ENCODE measurements at regions not wholly inside any gene's neighbourhood (a gene's known extent, or its start where the extent isn't known, plus 50 kb on each side); places are given as distances from the start of the nearest gene placed in this dataset.

- no peak overlapping the region for H3K4me3 ChIP-seq (ENCODE audit: low read depth, low read length)
- H3K27me3 ChIP-seq (ENCODE audit: control insufficient read depth, insufficient read depth, low read length) = no peaks in the 10 kb centered on the region
- no peak overlapping the region for H3K27ac ChIP-seq (ENCODE audit: low read depth, low read length)
- H3K4me1 ChIP-seq (ENCODE audit: control insufficient read depth, insufficient read depth, low read length) = no peaks in the 10 kb centered on the region
- H3K9ac ChIP-seq (ENCODE audit: low read depth, low read length) = no peak overlapping the region
- H3K36me3 ChIP-seq (ENCODE audit: control insufficient read depth, insufficient read depth, low read length) = no peaks in the 10 kb centered on the region
- no peaks in the 10 kb centered on the region for H3K9me3 ChIP-seq (ENCODE audit: control insufficient read depth, insufficient read depth, low read length)
Measured at GRCh38 chr7:17206349-17206905, 92.0 kb upstream of the AHR start.

- no peaks in the 10 kb centered on the region for H3K36me3 ChIP-seq (ENCODE audit: control insufficient read depth, insufficient read depth, low read length)
- no peaks in the 10 kb centered on the region for H3K9me3 ChIP-seq (ENCODE audit: control insufficient read depth, insufficient read depth, low read length)
- no peak overlapping the region for H3K4me3 ChIP-seq (ENCODE audit: low read depth, low read length)
- no peaks in the 10 kb centered on the region for H3K4me1 ChIP-seq (ENCODE audit: control insufficient read depth, insufficient read depth, low read length)
- no peak overlapping the region for H3K27ac ChIP-seq (ENCODE audit: low read depth, low read length)
- no peaks in the 10 kb centered on the region for H3K27me3 ChIP-seq (ENCODE audit: control insufficient read depth, insufficient read depth, low read length)
- H3K9ac ChIP-seq (ENCODE audit: low read depth, low read length) = no peak overlapping the region
Measured at GRCh38 chr7:17207220-17207619, 91.2 kb upstream of the AHR start.

- no peaks in the 10 kb centered on the region for H3K9me3 ChIP-seq (ENCODE audit: control insufficient read depth, insufficient read depth, low read length)
- H3K4me3 ChIP-seq (ENCODE audit: low read depth, low read length) = no peak overlapping the region
- H3K27me3 ChIP-seq (ENCODE audit: control insufficient read depth, insufficient read depth, low read length) = no peaks in the 10 kb centered on the region
- no peaks in the 10 kb centered on the region for H3K4me1 ChIP-seq (ENCODE audit: control insufficient read depth, insufficient read depth, low read length)
- no peak overlapping the region for H3K9ac ChIP-seq (ENCODE audit: low read depth, low read length)
- H3K27ac ChIP-seq (ENCODE audit: low read depth, low read length) = no peak overlapping the region
- H3K36me3 ChIP-seq (ENCODE audit: control insufficient read depth, insufficient read depth, low read length) = no peaks in the 10 kb centered on the region
Measured at GRCh38 chr7:17209101-17209500, 89.4 kb upstream of the AHR start.

DNA sequence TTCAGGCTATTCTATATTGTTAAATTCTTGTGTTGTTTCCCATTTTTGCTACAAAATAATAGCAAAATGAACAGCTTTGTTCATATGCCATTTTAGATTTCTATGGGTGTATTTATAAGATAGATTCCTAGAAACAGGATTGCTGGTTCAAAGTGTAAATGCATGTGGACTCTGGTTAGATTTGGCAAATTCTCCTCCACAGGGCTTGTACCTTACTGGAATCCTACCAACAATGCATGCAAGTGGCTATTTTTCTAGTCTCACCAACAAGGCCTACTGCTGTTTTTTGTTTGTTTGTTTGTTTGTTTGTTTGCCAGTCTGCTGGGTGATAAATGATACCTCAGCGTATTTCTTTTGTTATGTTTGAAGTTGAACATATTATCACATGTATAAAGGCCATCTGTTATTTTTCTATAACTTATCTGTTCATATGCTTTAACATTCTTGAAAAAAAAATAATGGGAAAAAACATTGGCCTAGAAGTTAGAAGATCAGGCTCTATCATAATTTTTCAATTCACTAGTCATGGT, 87.1 kb upstream of the AHR start:
- Histone ChIP-seq H3K27me3 (ENCODE audit: control insufficient read depth, insufficient read depth, low read length) (no peaks in the 10 kb centered on the region), H3K9ac (ENCODE audit: low read depth, low read length) (no peak overlapping the region), H3K4me3 (ENCODE audit: low read depth, low read length) (no peak overlapping the region), H3K36me3 (ENCODE audit: control insufficient read depth, insufficient read depth, low read length) (no peaks in the 10 kb centered on the region), H3K4me1 (ENCODE audit: control insufficient read depth, insufficient read depth, low read length) (no peaks in the 10 kb centered on the region), H3K9me3 (ENCODE audit: control insufficient read depth, insufficient read depth, low read length) (peaks cover 7% of the 10 kb centered on the region), H3K27ac (ENCODE audit: low read depth, low read length) (no peak overlapping the region)

- Histone ChIP-seq H3K27ac (ENCODE audit: low read depth, low read length) (no peak overlapping the region), H3K27me3 (ENCODE audit: control insufficient read depth, insufficient read depth, low read length) (no peaks in the 10 kb centered on the region), H3K9ac (ENCODE audit: low read depth, low read length) (no peak overlapping the region), H3K36me3 (ENCODE audit: control insufficient read depth, insufficient read depth, low read length) (no peaks in the 10 kb centered on the region), H3K9me3 (ENCODE audit: control insufficient read depth, insufficient read depth, low read length) (peaks cover 7% of the 10 kb centered on the region), H3K4me3 (ENCODE audit: low read depth, low read length) (no peak overlapping the region), H3K4me1 (ENCODE audit: control insufficient read depth, insufficient read depth, low read length) (no peaks in the 10 kb centered on the region)
Measured at GRCh38 chr7:17212188-17212587, 86.3 kb upstream of the AHR start.

GRCh38 chr7:17227766-17228490, 70.5 kb upstream of the AHR start:
- H3K9ac ChIP-seq (ENCODE audit: low read depth, low read length) = no peak overlapping the region
- no peak overlapping the region for H3K4me3 ChIP-seq (ENCODE audit: low read depth, low read length)

GRCh38 chr7:17229228-17229627, 69.2 kb upstream of the AHR start:
- Histone ChIP-seq H3K36me3 (ENCODE audit: control insufficient read depth, insufficient read depth, low read length) (no peaks in the 10 kb centered on the region), H3K4me3 (ENCODE audit: low read depth, low read length) (no peak overlapping the region), H3K27ac (ENCODE audit: low read depth, low read length) (no peak overlapping the region), H3K4me1 (ENCODE audit: control insufficient read depth, insufficient read depth, low read length) (no peaks in the 10 kb centered on the region), H3K9ac (ENCODE audit: low read depth, low read length) (no peak overlapping the region), H3K9me3 (ENCODE audit: control insufficient read depth, insufficient read depth, low read length) (no peaks in the 10 kb centered on the region), H3K27me3 (ENCODE audit: control insufficient read depth, insufficient read depth, low read length) (no peaks in the 10 kb centered on the region)

More at GRCh38 chr7:17227766-17228490, 70.5 kb upstream of the AHR start:
- Histone ChIP-seq H3K27ac (ENCODE audit: low read depth, low read length) (no peak overlapping the region), H3K4me1 (ENCODE audit: control insufficient read depth, insufficient read depth, low read length) (no peaks in the 10 kb centered on the region), H3K9me3 (ENCODE audit: control insufficient read depth, insufficient read depth, low read length) (no peaks in the 10 kb centered on the region), H3K36me3 (ENCODE audit: control insufficient read depth, insufficient read depth, low read length) (no peaks in the 10 kb centered on the region), H3K27me3 (ENCODE audit: control insufficient read depth, insufficient read depth, low read length) (no peaks in the 10 kb centered on the region)

- Histone ChIP-seq H3K27ac (ENCODE audit: low read depth, low read length) (no peak overlapping the region), H3K27me3 (ENCODE audit: control insufficient read depth, insufficient read depth, low read length) (no peaks in the 10 kb centered on the region)
Measured at GRCh38 chr7:17230099-17230807, 68.2 kb upstream of the AHR start.

GRCh38 chr7:17233603-17234002, 64.8 kb upstream of the AHR start:
- H3K36me3 ChIP-seq (ENCODE audit: control insufficient read depth, insufficient read depth, low read length) = no peaks in the 10 kb centered on the region
- no peak overlapping the region for H3K27ac ChIP-seq (ENCODE audit: low read depth, low read length)
- no peaks in the 10 kb centered on the region for H3K4me1 ChIP-seq (ENCODE audit: control insufficient read depth, insufficient read depth, low read length)
- H3K9me3 ChIP-seq (ENCODE audit: control insufficient read depth, insufficient read depth, low read length) = no peaks in the 10 kb centered on the region
- H3K27me3 ChIP-seq (ENCODE audit: control insufficient read depth, insufficient read depth, low read length) = no peaks in the 10 kb centered on the region
- H3K9ac ChIP-seq (ENCODE audit: low read depth, low read length) = no peak overlapping the region
- H3K4me3 ChIP-seq (ENCODE audit: low read depth, low read length) = no peak overlapping the region

More at GRCh38 chr7:17230099-17230807, 68.2 kb upstream of the AHR start:
- Histone ChIP-seq H3K4me3 (ENCODE audit: low read depth, low read length) (no peak overlapping the region), H3K9ac (ENCODE audit: low read depth, low read length) (no peak overlapping the region), H3K9me3 (ENCODE audit: control insufficient read depth, insufficient read depth, low read length) (no peaks in the 10 kb centered on the region), H3K36me3 (ENCODE audit: control insufficient read depth, insufficient read depth, low read length) (no peaks in the 10 kb centered on the region), H3K4me1 (ENCODE audit: control insufficient read depth, insufficient read depth, low read length) (no peaks in the 10 kb centered on the region)

DNA sequence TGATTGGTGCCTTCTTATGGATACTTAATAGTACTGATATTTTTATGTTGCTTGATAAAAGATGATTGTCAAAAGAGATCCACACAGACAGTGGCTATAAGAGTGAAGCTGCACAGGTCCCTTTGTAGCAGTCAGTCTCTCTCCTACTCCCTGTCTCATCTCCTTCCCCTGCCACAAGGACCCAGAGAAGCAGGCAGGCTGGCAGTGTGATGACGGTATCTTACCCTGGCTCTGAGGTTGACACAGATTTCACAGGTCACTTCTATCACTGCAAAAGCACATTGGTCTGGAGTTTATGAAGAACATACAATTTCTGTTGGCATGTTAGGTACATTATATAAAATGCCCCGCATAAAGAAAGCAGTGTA, 64.4 kb upstream of the AHR start:
- Histone ChIP-seq H3K36me3 (ENCODE audit: control insufficient read depth, insufficient read depth, low read length) (no peaks in the 10 kb centered on the region), H3K27ac (ENCODE audit: low read depth, low read length) (no peak overlapping the region), H3K9me3 (ENCODE audit: control insufficient read depth, insufficient read depth, low read length) (no peaks in the 10 kb centered on the region), H3K4me3 (ENCODE audit: low read depth, low read length) (no peak overlapping the region), H3K9ac (ENCODE audit: low read depth, low read length) (no peak overlapping the region), H3K4me1 (ENCODE audit: control insufficient read depth, insufficient read depth, low read length) (no peaks in the 10 kb centered on the region), H3K27me3 (ENCODE audit: control insufficient read depth, insufficient read depth, low read length) (no peaks in the 10 kb centered on the region)

DNA sequence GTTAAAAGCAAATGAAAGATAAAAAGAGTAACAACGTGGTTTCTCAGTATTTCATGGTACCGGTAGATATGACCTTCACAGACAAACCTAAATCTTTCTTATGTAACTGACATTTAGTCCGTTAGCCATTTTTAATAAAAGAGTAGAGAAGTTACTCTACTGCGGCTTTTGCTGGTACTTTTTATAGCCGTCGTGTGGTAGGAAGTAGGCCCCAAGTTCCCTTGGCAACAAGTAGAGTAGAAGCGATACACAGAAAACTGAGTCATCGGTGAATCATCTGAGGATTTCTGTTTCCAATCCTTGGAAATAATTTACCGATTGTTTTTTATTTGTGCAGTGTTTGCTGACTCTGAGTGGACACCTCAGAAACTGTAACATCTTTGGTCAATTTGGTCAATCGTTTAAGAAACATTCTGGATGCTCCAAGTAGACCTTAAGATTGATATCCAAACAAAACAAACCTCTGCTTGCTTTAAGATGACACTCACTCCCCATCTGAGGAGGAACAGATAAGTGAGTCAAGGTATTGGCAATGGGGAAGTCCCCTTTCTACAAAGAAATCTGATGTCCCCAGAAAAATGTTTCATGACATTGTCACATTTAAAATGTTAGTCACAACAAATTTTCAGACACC, 63.9 kb upstream of the AHR start:
- no peak overlapping the region for H3K27ac ChIP-seq (ENCODE audit: low read depth, low read length)
- no peaks in the 10 kb centered on the region for H3K4me1 ChIP-seq (ENCODE audit: control insufficient read depth, insufficient read depth, low read length)
- no peak overlapping the region for H3K4me3 ChIP-seq (ENCODE audit: low read depth, low read length)
- H3K27me3 ChIP-seq (ENCODE audit: control insufficient read depth, insufficient read depth, low read length) = no peaks in the 10 kb centered on the region
- H3K36me3 ChIP-seq (ENCODE audit: control insufficient read depth, insufficient read depth, low read length) = no peaks in the 10 kb centered on the region
- no peaks in the 10 kb centered on the region for H3K9me3 ChIP-seq (ENCODE audit: control insufficient read depth, insufficient read depth, low read length)
- H3K9ac ChIP-seq (ENCODE audit: low read depth, low read length) = no peak overlapping the region

All from HUES48 (cell line).